HK-2 (cell line): ENCODE measurements at regions not wholly inside any gene's neighbourhood (a gene's known extent, or its start where the extent isn't known, plus 50 kb on each side); places are given as distances from the start of the nearest gene placed in this dataset.

Source experiments
- DNase-seq: peaks from one replicate; pipeline ENCODE4 v3.0.0-alpha.2; 2018; ENCODE audit not compliant: unreplicated experiment

- no peak for DNase-seq
Observed at GRCh38 chr4:180798036-180798577, 1445.1 kb upstream of the TENM3 start.

- no peak for DNase-seq
Observed at GRCh38 chr4:180799798-180800197, 1443.4 kb upstream of the TENM3 start.

DNA sequence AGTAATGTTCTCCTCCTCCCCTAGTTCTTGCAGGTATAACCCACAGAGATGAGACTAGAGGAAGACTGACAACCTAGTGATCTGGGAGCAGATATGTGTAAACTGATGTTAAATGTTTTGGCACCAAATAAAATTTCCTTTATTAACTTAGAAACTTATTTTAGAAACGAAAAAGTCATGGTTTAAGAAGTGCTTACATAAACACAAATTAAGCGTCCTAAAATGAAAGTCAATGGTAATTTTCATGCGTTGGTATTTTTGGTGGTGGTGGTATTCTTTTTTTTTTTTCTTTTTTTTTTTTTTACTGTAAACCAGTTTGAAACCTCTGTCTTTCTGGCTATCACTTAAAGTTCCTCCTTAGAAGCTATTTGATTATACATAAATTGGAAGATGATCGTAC is 1438.1 kb upstream of the TENM3 start:
- DNase-seq = no peak

GRCh38 chr4:180808862-180809261 is 1434.3 kb upstream of the TENM3 start:
- DNase-seq = no peak

GRCh38 chr4:180809439-180809838 is 1433.8 kb upstream of the TENM3 start:
- DNase-seq = no peak

DNA sequence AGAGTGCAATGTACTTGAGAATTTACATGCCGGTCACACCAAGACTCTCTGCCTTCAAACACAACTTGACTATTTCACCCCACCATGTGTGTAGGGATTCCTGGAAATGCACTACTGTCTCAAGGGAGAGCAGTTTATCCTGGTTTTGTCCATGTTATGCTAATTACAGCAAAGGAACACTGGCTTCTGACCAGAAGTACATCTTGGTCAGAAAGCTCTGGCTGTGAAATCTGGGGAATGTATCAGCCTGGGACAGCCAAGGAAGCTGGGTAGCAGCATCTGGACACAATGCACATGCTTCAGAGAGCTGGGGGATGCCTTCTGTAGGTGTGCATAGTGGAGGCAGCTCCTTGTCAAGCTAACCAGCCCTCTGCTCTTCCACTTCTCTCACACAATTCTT is 1432.6 kb upstream of the TENM3 start:
- no peak for DNase-seq

GRCh38 chr4:180811556-180811955 is 1431.6 kb upstream of the TENM3 start:
- no peak for DNase-seq

- no peak for DNase-seq
Observed at GRCh38 chr4:180812783-180813182, 1430.4 kb upstream of the TENM3 start.

- DNase-seq = no peak
Observed at GRCh38 chr4:180814875-180815417, 1428.3 kb upstream of the TENM3 start.

DNA sequence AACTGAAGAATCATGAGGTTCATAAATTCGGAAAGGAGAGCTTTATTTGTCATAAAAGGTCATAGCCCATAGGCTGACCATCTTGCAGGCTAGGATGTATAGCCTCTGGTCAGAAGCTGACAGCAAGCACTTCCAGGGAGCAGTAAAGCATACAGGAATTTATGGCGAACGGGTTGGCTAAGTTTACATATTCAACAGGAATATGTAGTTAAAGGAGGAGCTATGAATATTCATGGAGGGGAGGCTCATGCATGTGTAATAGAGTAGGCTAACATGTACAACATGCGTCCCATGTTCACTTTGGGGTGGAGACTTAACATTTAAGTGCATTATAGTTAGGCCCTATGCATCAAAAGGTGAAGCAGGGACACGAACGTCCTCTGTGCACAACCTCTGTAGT is 1425.7 kb upstream of the TENM3 start:
- DNase-seq = no peak

GRCh38 chr4:180823108-180823507 is 1420.1 kb upstream of the TENM3 start:
- DNase-seq = no peak

GRCh38 chr4:180827232-180828009 is 1415.8 kb upstream of the TENM3 start:
- peak; percentile 3 for DNase-seq

DNA sequence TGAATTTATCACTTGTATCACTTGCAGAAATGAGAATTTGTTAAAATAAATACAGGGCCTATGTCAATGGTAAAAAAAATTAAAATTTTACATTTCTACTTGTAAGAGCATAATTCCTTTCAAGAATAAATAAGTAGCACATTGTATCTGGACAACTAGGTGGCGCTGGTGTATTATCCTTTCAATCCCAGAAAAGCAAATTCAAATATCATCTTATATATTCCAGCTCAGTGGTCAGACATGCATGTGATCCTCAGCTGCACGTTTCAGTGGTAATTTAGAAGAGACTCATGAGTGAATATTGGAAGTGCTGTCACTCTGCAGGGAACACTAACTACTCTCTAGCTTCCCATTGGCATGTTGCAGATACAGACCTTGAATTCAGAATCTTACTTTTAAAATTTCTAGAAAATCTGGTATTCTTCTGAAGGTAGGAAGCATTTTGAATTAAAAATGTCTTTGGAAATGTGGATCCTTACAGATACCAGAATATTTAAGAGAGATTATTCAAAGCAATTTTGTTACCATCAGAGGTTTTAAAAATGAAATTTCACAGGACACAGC is 1414.7 kb upstream of the TENM3 start:
- peak; percentile 21 for DNase-seq

DNA sequence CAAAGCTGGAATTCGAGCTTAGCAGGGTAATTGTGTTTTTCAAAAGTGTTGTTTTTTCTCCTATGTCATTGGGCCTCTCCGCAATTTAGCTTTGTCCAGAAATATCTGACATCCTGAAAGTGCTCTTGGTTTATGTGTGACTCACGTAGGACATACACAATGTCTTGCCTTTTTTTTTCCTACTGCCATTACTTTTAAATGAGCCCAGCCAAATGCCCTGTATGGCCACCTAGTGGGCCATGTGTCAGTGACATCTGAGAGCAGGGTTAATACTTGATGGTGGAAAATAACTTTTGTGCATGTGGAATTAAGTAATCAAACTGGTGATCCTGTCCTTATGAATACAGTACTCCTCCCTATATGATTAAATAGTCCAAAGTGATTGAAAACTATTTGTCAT is 1411.1 kb upstream of the TENM3 start:
- peak; percentile 7 for DNase-seq

GRCh38 chr4:180840142-180840541 is 1403.1 kb upstream of the TENM3 start:
- DNase-seq = no peak

DNA sequence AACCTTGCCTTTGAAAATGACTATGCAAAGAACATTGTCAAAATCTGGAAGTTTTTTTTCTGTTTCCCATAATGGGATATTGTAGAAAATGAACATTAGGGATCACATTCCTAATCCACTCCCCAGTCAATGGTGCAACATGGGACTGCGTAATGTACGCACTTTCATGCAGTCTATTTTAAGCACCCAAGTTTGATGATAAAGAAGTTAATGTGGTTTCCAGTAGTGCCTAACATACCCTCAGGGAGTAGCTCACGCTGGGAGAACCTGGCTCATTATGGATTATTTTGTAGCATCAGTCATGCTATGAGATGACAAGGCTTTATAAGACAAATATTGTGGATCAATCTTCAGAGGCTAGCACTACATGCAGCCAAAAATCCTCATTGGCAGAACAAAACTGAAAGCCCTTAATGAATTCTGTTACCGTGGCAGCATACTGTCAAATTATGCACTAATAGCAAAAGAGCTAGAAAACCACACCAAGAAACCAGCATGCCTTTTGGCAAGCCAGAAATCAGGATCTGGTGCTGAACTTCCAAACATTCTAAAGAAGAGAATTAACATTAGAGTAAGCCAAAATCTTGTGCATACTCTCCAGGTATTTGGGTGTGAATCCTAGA is 1392.8 kb upstream of the TENM3 start:
- no peak for DNase-seq

- no peak for DNase-seq
Observed at GRCh38 chr4:180852738-180853137, 1390.5 kb upstream of the TENM3 start.

- no peak for DNase-seq
Observed at GRCh38 chr4:180855184-180855583, 1388.0 kb upstream of the TENM3 start.

- DNase-seq = no peak
Observed at GRCh38 chr4:180860089-180860720, 1383.0 kb upstream of the TENM3 start.

GRCh38 chr4:180861651-180862050 is 1381.6 kb upstream of the TENM3 start:
- DNase-seq = no peak

GRCh38 chr4:180866933-180867643 is 1376.1 kb upstream of the TENM3 start:
- no peak for DNase-seq

GRCh38 chr4:180870623-180871022 is 1372.6 kb upstream of the TENM3 start:
- DNase-seq = no peak
